HepG2 (cell line): ENCODE measurements at regions not wholly inside any gene's neighbourhood (a gene's known extent, or its start where the extent isn't known, plus 50 kb on each side); places are given as distances from the start of the nearest gene placed in this dataset.
A peak's percentile ranks its signal among the peaks of the same experiment; 100 is the strongest.

Experiments used
- ATAC-seq: fragments of 200-7000 bp; cut with Tn5 transposase; 3 replicates; pipeline ENCODE4 v1.9.1; 2020; ENCODE audit warnings: mild to moderate bottlenecking, moderate library complexity
- BruUV-seq: library from RNA; stranded (reverse); fragments of 400-500 nt; replicated peaks from 2 replicates; lab custom pipeline; 2021; lab: Mats Ljungman, UMichigan
- CTCF ChIA-PET: fragments of 300-600 bp; formaldehyde crosslinking; extraction: SDS; loops from one replicate; lab custom pipeline; 2021; ENCODE audit warnings: low total read pairs, inconsistent platforms, low intra/inter-chr PET ratio; lab: Yijun Ruan, JAX
- POLR2A ChIA-PET: fragments of 350-600 bp; sonication (Branson Sonifier 250); formaldehyde crosslinking; loops from one replicate; lab custom pipeline; 2020; ENCODE audit warnings: antibody characterized with exemption, inconsistent platforms; lab: Yijun Ruan, JAX
- DNase-seq: peaks from one replicate; pipeline ENCODE4 v3.0.0-alpha.2; 2015; ENCODE audit warnings: low spot score
- FAIRE-seq: peaks from 3 replicates; lab custom pipeline; 2011; peaks lifted over from hg19 to GRCh38; lab: Jason Lieb, UNC
- H2AFZ ChIP-seq: one replicate; pipeline ENCODE4 v1.6.1; 2011; ENCODE audit warnings: low read length, inconsistent platforms
- H3K27ac ChIP-seq: fragments of 300-600 bp; 3 replicates; pipeline ENCODE4 v1.8.0; 2011; ENCODE audit warnings: mixed run types, mild to moderate bottlenecking, mixed read lengths, low read length, inconsistent platforms; ENCODE audit not compliant: insufficient read depth; ENCODE audit errors: extremely low read length
- H3K27me3 ChIP-seq, 2 experiments: fragments of 200-600 bp in 1 of 2; 2 replicates in 1 of 2; 3 replicates in 1 of 2; pipeline versions ENCODE4 v1.6.0 to v1.8.0; 2011; ENCODE audit warnings: low read length in 2 of 2, mild to moderate bottlenecking in 2 of 2, moderate library complexity in 2 of 2, inconsistent platforms in 1 of 2; ENCODE audit not compliant: insufficient read depth in 2 of 2, control insufficient read depth in 1 of 2
- H3K36me3 ChIP-seq, 2 experiments: fragments of 200-600 bp in 1 of 2; replicated peaks in 1 of 2; 2 replicates in 1 of 2; 3 replicates in 1 of 2; pipeline versions ENCODE4 v1.5.1 to v1.8.0; 2011; ENCODE audit warnings: low read length in 2 of 2, inconsistent platforms in 1 of 2; ENCODE audit not compliant: insufficient read depth in 2 of 2, control insufficient read depth in 1 of 2
- H3K4me1 ChIP-seq: 2 replicates; pipeline ENCODE4 v1.5.1; 2012; ENCODE audit warnings: low read length, inconsistent platforms; ENCODE audit not compliant: insufficient read depth
- H3K4me2 ChIP-seq: 2 replicates; pipeline ENCODE4 v1.6.0; 2011; ENCODE audit warnings: low read depth, low read length, inconsistent platforms
- H3K4me3 ChIP-seq, 3 experiments: fragments of 200-600 bp in 1 of 3; sonication (generic), shearing (Covaris generic) in 1 of 3; replicated peaks in 1 of 3; 2 replicates each; pipeline ENCODE4 v1.5.1; 2011 to 2016; ENCODE audit warnings: low read length in 3 of 3, inconsistent platforms in 2 of 3, low read depth in 2 of 3, mild to moderate bottlenecking in 2 of 3, control low read depth in 1 of 3, mixed read lengths in 1 of 3; ENCODE audit not compliant: insufficient read depth in 1 of 3
- H3K79me2 ChIP-seq: one replicate; pipeline ENCODE4 v1.6.1; 2011; ENCODE audit warnings: low read length, inconsistent platforms; ENCODE audit not compliant: insufficient read depth
- H3K9ac ChIP-seq: 2 replicates; pipeline ENCODE4 v1.6.0; 2011; ENCODE audit warnings: mild to moderate bottlenecking, low read depth, low read length, inconsistent platforms; ENCODE audit not compliant: insufficient read depth
- H3K9me3 ChIP-seq: 2 replicates; pipeline ENCODE4 v1.5.1; 2012; ENCODE audit warnings: mild to moderate bottlenecking, low read length
- H4K20me1 ChIP-seq: 2 replicates; pipeline ENCODE4 v1.6.0; 2011; ENCODE audit warnings: inconsistent platforms, mild to moderate bottlenecking, low read length, moderate library complexity; ENCODE audit not compliant: insufficient read depth
- ETV5 ChIP-seq: IDR thresholded peaks from 2 replicates; pipeline ENCODE4 v1.6.1; 2018; ENCODE audit warnings: missing biosample characterization, missing genetic modification reagents, inconsistent platforms, borderline replicate concordance
- KLF12 ChIP-seq: sonication (generic); formaldehyde crosslinking; IDR thresholded peaks from 2 replicates; pipeline ENCODE4 v1.4.0; 2020; ENCODE audit warnings: missing genetic modification reagents, borderline replicate concordance
- POLR2AphosphoS2 ChIP-seq: IDR thresholded peaks from 2 replicates; pipeline ENCODE4 v1.6.1; 2011; ENCODE audit warnings: low read depth, low read length, improper control_type of control experiment
- TAF15 ChIP-seq: fragments of 200-400 bp; formaldehyde crosslinking; IDR thresholded peaks from one replicate; pipeline ENCODE4 v1.6.1; 2018; ENCODE audit warnings: mild to moderate bottlenecking, low read depth, low read length; ENCODE audit not compliant: poor library complexity, severe bottlenecking
- ZBTB40 ChIP-seq, 2 experiments: fragments of 450-650 bp in 1 of 2; sonication (generic) in 1 of 2; formaldehyde crosslinking in 1 of 2; IDR thresholded peaks; 2 replicates each; pipeline versions ENCODE4 v1.6.1 to v1.8.0; 2016 to 2022; ENCODE audit warnings: antibody characterized with exemption in 1 of 2, mild to moderate bottlenecking in 1 of 2, missing genetic modification reagents in 1 of 2
- ZNF121 ChIP-seq: sonication (generic); formaldehyde crosslinking; IDR thresholded peaks from 2 replicates; pipeline ENCODE4 v1.5.0; 2020; ENCODE audit warnings: mild to moderate bottlenecking, missing genetic modification reagents
- WGBS: methylation state at CpG from one replicate; pipeline ENCODE4 v1.1.6; 2017; ENCODE audit warnings: low lambda C conversion rate; 5-methylcytosine and 5-hydroxymethylcytosine counted together
- in situ Hi-C: cut with HindIII; loops from 2 replicates; pipeline ENCODE4 v1.10.0; 2017; ENCODE audit warnings: low pct_unique_long_range_greater_than_20kb; ENCODE audit not compliant: extremely low pct_ligation_motif_present
- intact Hi-C: fragments of 100-400 bp; cut with micrococcal nuclease; formaldehyde crosslinking; loops from one replicate; pipeline ENCODE4 v1.10.0; 2022; ENCODE audit not compliant: unreplicated experiment
- TF ChIP-seq, protein P1 (sequence below): conservative IDR thresholded peaks from 2 replicates; pipeline ENCODE4 v1.6.1; 2018; ENCODE audit warnings: missing genetic modification reagents
- TF ChIP-seq, protein P2 (sequence below): fragments of 450-650 bp; IDR thresholded peaks from 2 replicates; pipeline ENCODE4 v1.6.1; 2017

- TF ChIP-seq, protein P1, sequence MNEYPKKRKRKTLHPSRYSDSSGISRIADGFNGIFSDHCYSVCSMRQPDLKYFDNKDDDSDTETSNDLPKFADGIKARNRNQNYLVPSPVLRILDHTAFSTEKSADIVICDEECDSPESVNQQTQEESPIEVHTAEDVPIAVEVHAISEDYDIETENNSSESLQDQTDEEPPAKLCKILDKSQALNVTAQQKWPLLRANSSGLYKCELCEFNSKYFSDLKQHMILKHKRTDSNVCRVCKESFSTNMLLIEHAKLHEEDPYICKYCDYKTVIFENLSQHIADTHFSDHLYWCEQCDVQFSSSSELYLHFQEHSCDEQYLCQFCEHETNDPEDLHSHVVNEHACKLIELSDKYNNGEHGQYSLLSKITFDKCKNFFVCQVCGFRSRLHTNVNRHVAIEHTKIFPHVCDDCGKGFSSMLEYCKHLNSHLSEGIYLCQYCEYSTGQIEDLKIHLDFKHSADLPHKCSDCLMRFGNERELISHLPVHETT, result no peak
- TF ChIP-seq, protein P2, sequence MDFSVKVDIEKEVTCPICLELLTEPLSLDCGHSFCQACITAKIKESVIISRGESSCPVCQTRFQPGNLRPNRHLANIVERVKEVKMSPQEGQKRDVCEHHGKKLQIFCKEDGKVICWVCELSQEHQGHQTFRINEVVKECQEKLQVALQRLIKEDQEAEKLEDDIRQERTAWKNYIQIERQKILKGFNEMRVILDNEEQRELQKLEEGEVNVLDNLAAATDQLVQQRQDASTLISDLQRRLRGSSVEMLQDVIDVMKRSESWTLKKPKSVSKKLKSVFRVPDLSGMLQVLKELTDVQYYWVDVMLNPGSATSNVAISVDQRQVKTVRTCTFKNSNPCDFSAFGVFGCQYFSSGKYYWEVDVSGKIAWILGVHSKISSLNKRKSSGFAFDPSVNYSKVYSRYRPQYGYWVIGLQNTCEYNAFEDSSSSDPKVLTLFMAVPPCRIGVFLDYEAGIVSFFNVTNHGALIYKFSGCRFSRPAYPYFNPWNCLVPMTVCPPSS, result no peak
- no peak for TF ChIP-seq KLF12 (CRISPR knock-in tag)
- no peak for TF ChIP-seq POLR2AphosphoS2
- TF ChIP-seq TAF15, result no peak
- TF ChIP-seq ETV5, result no peak
Measured at GRCh38 chr3:132840201-132840700, 118.0 kb upstream of the NPHP3 start (continued).

- no peaks in the 10 kb centered on the region for H3K36me3 ChIP-seq
- ATAC-seq (no peak), FAIRE-seq (no peak), DNase-seq (no peak)
- H3K4me2 ChIP-seq, result no peak overlapping the region
- no TSS peak for BruUV-seq
- no peaks in the 10 kb centered on the region for H4K20me1 ChIP-seq
- no peak overlapping the region for H3K9ac ChIP-seq
- H3K27ac ChIP-seq, result no peak overlapping the region
- no peak overlapping the region for H2AFZ ChIP-seq
- TF ChIP-seq ZBTB40 (IDR thresholded peaks at IDR 0.05) (no peak), ZBTB40 (CRISPR knock-in tag; IDR thresholded peaks at IDR 0.05) (peak; percentile 37; the same call in 1 of the 2 replicates), ZNF121 (CRISPR knock-in tag) (no peak)
- H3K27me3 ChIP-seq, result no peaks in the 10 kb centered on the region
- intact Hi-C loops, result no loop called here
- no peaks in the 10 kb centered on the region for H3K4me1 ChIP-seq
- H3K9me3 ChIP-seq, result no peaks in the 10 kb centered on the region
- ChIA-PET POLR2A (no interaction called here), CTCF (no interaction called here)
- H3K79me2 ChIP-seq, result no peaks in the 10 kb centered on the region
- 41% methylated on average over 1 of the region's 1 CpG for WGBS
- no peak overlapping the region for H3K4me3 ChIP-seq
- in situ Hi-C loops, result no loop called here
Measured at GRCh38 chr3:132838477-132838876, 116.3 kb upstream of the NPHP3 start.
